Parathyroid adenoma (tissue), 2 donors: ENCODE measurements at regions not wholly inside any gene's neighbourhood (a gene's known extent, or its start where the extent isn't known, plus 50 kb on each side); places are given as distances from the start of the nearest gene placed in this dataset.

ENCODE experiments used
- H2AFZ ChIP-seq: fragments of 300-600 bp; sonication (generic); one replicate; pipeline ENCODE4 v1.7.0; 2017; ENCODE audit warnings: antibody characterized with exemption, mild to moderate bottlenecking
- H3K27ac ChIP-seq: fragments of 300-600 bp; sonication (generic); one replicate; pipeline ENCODE4 v1.7.0; 2017
- H3K27me3 ChIP-seq: fragments of 300-600 bp; sonication (generic); one replicate; pipeline ENCODE4 v1.7.0; 2017; ENCODE audit warnings: low read length; ENCODE audit not compliant: control insufficient read depth, insufficient read depth
- H3K36me3 ChIP-seq: fragments of 300-600 bp; sonication (generic); one replicate; pipeline ENCODE4 v1.7.0; 2017; ENCODE audit warnings: low read length; ENCODE audit not compliant: control insufficient read depth, insufficient read depth
- H3K4me1 ChIP-seq: fragments of 300-600 bp; sonication (generic); one replicate; pipeline ENCODE4 v1.7.0; 2017; ENCODE audit warnings: control low read depth
- H3K4me2 ChIP-seq: fragments of 300-600 bp; sonication (generic); one replicate; pipeline ENCODE4 v1.7.0; 2017; ENCODE audit warnings: low read length
- H3K4me3 ChIP-seq: fragments of 300-600 bp; sonication (generic); one replicate; pipeline ENCODE4 v1.7.0; 2017; ENCODE audit warnings: low read depth, low read length
- H3K79me2 ChIP-seq: fragments of 300-600 bp; sonication (generic); one replicate; pipeline ENCODE4 v1.7.0; 2017; ENCODE audit warnings: control low read depth
- H3K9ac ChIP-seq: fragments of 300-600 bp; sonication (generic); one replicate; pipeline ENCODE4 v1.7.0; 2017; ENCODE audit warnings: mild to moderate bottlenecking
- H3K9me3 ChIP-seq: fragments of 300-600 bp; sonication (generic); one replicate; pipeline ENCODE4 v1.7.0; 2017; ENCODE audit warnings: low read length; ENCODE audit not compliant: control insufficient read depth
- CTCF ChIP-seq: fragments of 300-600 bp; sonication (generic); IDR thresholded peaks from one replicate; pipeline ENCODE4 v1.7.0; 2017; ENCODE audit warnings: antibody characterized with exemption, mild to moderate bottlenecking
- donor health status: primary hyperparathyroidism.

DNA sequence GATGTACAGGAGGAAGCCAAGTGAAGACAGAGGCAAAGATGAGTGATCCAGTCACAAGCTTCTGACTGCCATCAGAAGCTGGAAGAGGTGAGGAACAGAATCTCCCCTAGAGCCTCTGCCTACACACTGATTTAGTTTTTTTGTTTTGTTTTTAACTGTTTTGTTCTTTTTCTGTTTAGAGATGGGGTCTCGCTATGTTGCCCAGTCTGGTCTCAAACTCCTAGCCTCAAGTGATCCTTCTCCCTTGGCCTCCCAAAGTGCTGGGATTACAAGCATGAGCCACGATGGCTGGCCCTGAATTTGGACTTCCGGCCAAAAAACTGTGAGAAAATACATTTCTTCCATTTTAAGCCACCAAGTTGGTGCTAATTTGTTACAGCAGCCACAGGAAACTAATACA lies 204.7 kb upstream of the ZNF608 start:
- Histone ChIP-seq H3K27me3 (no peaks in the 10 kb centered on the region), H3K4me3 (no peak overlapping the region), H3K27ac (no peak overlapping the region), H3K4me1 (no peaks in the 10 kb centered on the region), H3K36me3 (no peaks in the 10 kb centered on the region), H3K9ac (no peak overlapping the region), H3K4me2 (no peak overlapping the region), H3K79me2 (no peaks in the 10 kb centered on the region), H2AFZ (no peak overlapping the region), H3K9me3 (no peaks in the 10 kb centered on the region)
- TF ChIP-seq CTCF: no peak

DNA sequence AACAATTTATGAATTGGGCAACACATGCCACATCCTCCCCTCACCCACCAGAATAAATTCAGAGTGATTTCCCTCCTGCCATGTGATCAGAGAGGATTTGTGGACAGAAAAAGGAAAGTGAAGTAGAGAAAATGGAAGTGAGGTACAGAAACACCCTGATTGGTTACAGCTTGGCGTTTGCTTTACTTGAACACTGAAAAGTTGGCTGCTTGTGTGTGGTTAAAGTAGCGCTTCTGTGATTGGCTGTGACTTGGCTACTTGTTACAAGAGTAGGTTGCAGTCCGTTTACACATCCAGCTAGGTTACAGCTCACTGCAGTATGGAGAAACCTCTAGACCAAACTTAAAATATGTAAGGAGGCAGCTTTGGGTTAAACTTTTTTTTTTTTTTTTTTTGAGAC lies 205.2 kb upstream of the ZNF608 start:
- Histone ChIP-seq H3K4me3 (no peak overlapping the region), H3K27ac (no peak overlapping the region), H3K9ac (no peak overlapping the region), H3K4me1 (no peaks in the 10 kb centered on the region), H3K36me3 (no peaks in the 10 kb centered on the region), H2AFZ (no peak overlapping the region), H3K79me2 (no peaks in the 10 kb centered on the region), H3K4me2 (no peak overlapping the region), H3K9me3 (no peaks in the 10 kb centered on the region), H3K27me3 (no peaks in the 10 kb centered on the region)
- no peak for TF ChIP-seq CTCF

DNA sequence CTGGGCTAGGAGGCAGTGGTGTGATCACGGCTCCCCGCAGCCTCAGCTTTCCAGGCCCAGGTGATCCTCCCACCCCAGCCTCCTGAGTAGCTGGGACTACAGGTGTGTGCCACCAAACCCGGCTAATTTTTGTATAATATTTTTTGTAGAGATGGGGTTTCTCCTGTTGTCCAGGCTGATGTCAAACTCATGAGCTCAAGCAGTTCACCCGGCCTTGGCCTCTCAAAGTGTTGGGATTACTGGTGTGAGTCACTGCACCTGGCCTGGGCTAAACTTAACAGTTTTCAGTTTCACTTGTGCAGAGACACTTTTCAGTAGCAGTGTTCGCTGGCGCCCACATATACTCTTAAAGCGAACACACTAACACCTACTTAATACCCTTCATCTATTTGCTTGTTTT lies 205.6 kb upstream of the ZNF608 start:
- Histone ChIP-seq H3K27me3 (no peaks in the 10 kb centered on the region), H3K4me3 (no peak overlapping the region), H3K9ac (no peak overlapping the region), H3K36me3 (no peaks in the 10 kb centered on the region), H3K27ac (no peak overlapping the region), H3K4me2 (no peak overlapping the region), H2AFZ (no peak overlapping the region), H3K79me2 (no peaks in the 10 kb centered on the region), H3K4me1 (no peaks in the 10 kb centered on the region), H3K9me3 (no peaks in the 10 kb centered on the region)
- no peak for TF ChIP-seq CTCF

DNA sequence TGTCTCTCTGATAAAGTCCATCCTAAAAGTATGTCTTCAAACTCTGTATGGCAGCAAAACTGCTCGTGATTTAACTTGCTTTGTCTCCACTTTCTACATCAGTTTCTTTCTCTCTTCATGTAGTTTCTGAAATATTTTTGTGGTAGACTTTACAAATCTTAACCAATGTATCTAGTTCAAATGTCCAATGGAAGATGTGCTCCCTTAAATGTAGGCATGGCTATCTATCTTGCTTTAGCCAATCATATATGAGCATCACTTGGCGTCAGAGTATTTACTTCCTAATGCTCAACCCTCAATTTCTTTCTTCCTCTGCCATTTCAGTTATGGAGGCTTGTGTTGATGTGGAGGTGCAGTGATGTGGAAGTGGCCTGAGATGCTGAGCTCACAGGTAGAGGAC lies 206.1 kb upstream of the ZNF608 start:
- Histone ChIP-seq H3K4me3 (no peak overlapping the region), H2AFZ (no peak overlapping the region), H3K4me2 (no peak overlapping the region), H3K36me3 (no peaks in the 10 kb centered on the region), H3K9ac (no peak overlapping the region), H3K27ac (no peak overlapping the region), H3K27me3 (no peaks in the 10 kb centered on the region), H3K79me2 (no peaks in the 10 kb centered on the region), H3K9me3 (no peaks in the 10 kb centered on the region), H3K4me1 (no peaks in the 10 kb centered on the region)
- no peak for TF ChIP-seq CTCF

GRCh38 chr5:124954784-124955183 lies 208.3 kb upstream of the ZNF608 start:
- H3K4me3 ChIP-seq: no peak overlapping the region
- H3K9me3 ChIP-seq: no peaks in the 10 kb centered on the region
- no peak for TF ChIP-seq CTCF
- no peaks in the 10 kb centered on the region for H3K27me3 ChIP-seq
- H3K27ac ChIP-seq: no peak overlapping the region
- no peaks in the 10 kb centered on the region for H3K79me2 ChIP-seq
- H3K4me1 ChIP-seq: no peaks in the 10 kb centered on the region
- no peak overlapping the region for H3K4me2 ChIP-seq
- no peak overlapping the region for H2AFZ ChIP-seq
- no peak overlapping the region for H3K9ac ChIP-seq
- no peaks in the 10 kb centered on the region for H3K36me3 ChIP-seq
